ENCODE measurements at regions not wholly inside any gene's neighbourhood (a gene's known extent, or its start where the extent isn't known, plus 50 kb on each side); places are given as distances from the start of the nearest gene placed in this dataset.

- DNase-seq (ENCODE audit: low spot score), result no peak
These were observed 183.6 kb upstream of the STT3B start for GRCh38 chr3:31349001-31349748.

- DNase-seq (ENCODE audit: low spot score), result no peak
These were observed 182.4 kb upstream of the STT3B start for GRCh38 chr3:31350307-31350706.

GRCh38 chr3:31352331-31352730 lies 180.4 kb upstream of the STT3B start:
- no peak for DNase-seq (ENCODE audit: low spot score)

- DNase-seq (ENCODE audit: low spot score), result no peak
These were observed 179.6 kb upstream of the STT3B start for GRCh38 chr3:31353166-31353565.

- DNase-seq (ENCODE audit: low spot score), result no peak
These were observed 178.4 kb upstream of the STT3B start for GRCh38 chr3:31354373-31354772.

- DNase-seq (ENCODE audit: low spot score), result no peak
These were observed 176.9 kb upstream of the STT3B start for GRCh38 chr3:31355807-31356206.

- no peak for DNase-seq (ENCODE audit: low spot score)
These were observed 175.8 kb upstream of the STT3B start for GRCh38 chr3:31356941-31357340.

GRCh38 chr3:31357451-31357850 lies 175.3 kb upstream of the STT3B start:
- no peak for DNase-seq (ENCODE audit: low spot score)

GRCh38 chr3:31358473-31359070 lies 174.2 kb upstream of the STT3B start:
- DNase-seq (ENCODE audit: low spot score), result no peak

GRCh38 chr3:31361371-31362273 lies 171.1 kb upstream of the STT3B start:
- no peak for DNase-seq (ENCODE audit: low spot score)

GRCh38 chr3:31364188-31364587 lies 168.5 kb upstream of the STT3B start:
- DNase-seq (ENCODE audit: low spot score), result no peak

GRCh38 chr3:31364711-31365110 lies 168.0 kb upstream of the STT3B start:
- DNase-seq (ENCODE audit: low spot score), result no peak

GRCh38 chr3:31367518-31367917 lies 165.2 kb upstream of the STT3B start:
- DNase-seq (ENCODE audit: low spot score), result no peak

GRCh38 chr3:31369637-31370379 lies 162.9 kb upstream of the STT3B start:
- no peak for DNase-seq (ENCODE audit: low spot score)

- no peak for DNase-seq (ENCODE audit: low spot score)
These were observed 162.4 kb upstream of the STT3B start for GRCh38 chr3:31370380-31370666.

- no peak for DNase-seq (ENCODE audit: low spot score)
These were observed 162.0 kb upstream of the STT3B start for GRCh38 chr3:31370681-31371080.

- no peak for DNase-seq (ENCODE audit: low spot score)
These were observed 161.1 kb upstream of the STT3B start for GRCh38 chr3:31371484-31372177.

GRCh38 chr3:31373681-31374080 lies 159.0 kb upstream of the STT3B start:
- no peak for DNase-seq (ENCODE audit: low spot score)

GRCh38 chr3:31377045-31377642 lies 155.6 kb upstream of the STT3B start:
- DNase-seq (ENCODE audit: low spot score), result no peak

GRCh38 chr3:31378231-31378630 lies 154.5 kb upstream of the STT3B start:
- DNase-seq (ENCODE audit: low spot score), result no peak

GRCh38 chr3:31379598-31379997 lies 153.1 kb upstream of the STT3B start:
- no peak for DNase-seq (ENCODE audit: low spot score)
